Omental fat pad (tissue), 3 donors: ENCODE measurements at regions not wholly inside any gene's neighbourhood (a gene's known extent, or its start where the extent isn't known, plus 50 kb on each side); places are given as distances from the start of the nearest gene placed in this dataset.

Experiments
- ATAC-seq: fragments of 150-250 bp; one replicate; pipeline ENCODE4 v1.9.1; 2016; ENCODE audit warnings: mild to moderate bottlenecking, moderate library complexity; ENCODE audit not compliant: low FRiP score
- DNase-seq: peaks from one replicate; pipeline ENCODE4 v3.0.0-alpha.2; 2019; ENCODE audit warnings: low spot score
- TF ChIP-seq, protein P1 (sequence below), 3 donors: fragments of 450-650 bp; IDR thresholded peaks; one replicate each; pipeline ENCODE4 v1.5.1; 2016 to 2017; ENCODE audit warnings: antibody characterized with exemption in 3 of 3, mild to moderate bottlenecking in 3 of 3, moderate library complexity in 2 of 3

DNA sequence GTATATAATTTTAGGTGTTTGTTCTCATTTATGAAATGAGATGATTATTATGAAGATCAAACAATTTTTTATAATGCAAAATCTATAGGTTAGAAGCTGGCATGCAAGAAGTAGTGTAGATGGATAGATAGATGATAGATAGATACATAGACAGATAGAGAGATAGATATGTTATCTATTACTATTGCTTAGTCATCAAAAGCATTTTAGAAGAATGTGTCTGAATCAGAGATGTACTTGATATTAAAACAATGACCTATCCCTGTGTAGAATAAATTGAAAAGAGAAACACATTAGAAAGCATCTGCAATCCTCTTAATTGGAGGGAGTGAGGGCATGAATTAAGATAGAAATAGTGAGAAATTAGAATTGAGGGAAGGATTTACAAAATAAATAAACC is 436.2 kb upstream of the NXPH2 start:
- ATAC-seq (no peak), DNase-seq (no peak)
- TF ChIP-seq, protein P1, sequence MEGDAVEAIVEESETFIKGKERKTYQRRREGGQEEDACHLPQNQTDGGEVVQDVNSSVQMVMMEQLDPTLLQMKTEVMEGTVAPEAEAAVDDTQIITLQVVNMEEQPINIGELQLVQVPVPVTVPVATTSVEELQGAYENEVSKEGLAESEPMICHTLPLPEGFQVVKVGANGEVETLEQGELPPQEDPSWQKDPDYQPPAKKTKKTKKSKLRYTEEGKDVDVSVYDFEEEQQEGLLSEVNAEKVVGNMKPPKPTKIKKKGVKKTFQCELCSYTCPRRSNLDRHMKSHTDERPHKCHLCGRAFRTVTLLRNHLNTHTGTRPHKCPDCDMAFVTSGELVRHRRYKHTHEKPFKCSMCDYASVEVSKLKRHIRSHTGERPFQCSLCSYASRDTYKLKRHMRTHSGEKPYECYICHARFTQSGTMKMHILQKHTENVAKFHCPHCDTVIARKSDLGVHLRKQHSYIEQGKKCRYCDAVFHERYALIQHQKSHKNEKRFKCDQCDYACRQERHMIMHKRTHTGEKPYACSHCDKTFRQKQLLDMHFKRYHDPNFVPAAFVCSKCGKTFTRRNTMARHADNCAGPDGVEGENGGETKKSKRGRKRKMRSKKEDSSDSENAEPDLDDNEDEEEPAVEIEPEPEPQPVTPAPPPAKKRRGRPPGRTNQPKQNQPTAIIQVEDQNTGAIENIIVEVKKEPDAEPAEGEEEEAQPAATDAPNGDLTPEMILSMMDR (IDR thresholded peaks at IDR 0.05) = no peak

DNA sequence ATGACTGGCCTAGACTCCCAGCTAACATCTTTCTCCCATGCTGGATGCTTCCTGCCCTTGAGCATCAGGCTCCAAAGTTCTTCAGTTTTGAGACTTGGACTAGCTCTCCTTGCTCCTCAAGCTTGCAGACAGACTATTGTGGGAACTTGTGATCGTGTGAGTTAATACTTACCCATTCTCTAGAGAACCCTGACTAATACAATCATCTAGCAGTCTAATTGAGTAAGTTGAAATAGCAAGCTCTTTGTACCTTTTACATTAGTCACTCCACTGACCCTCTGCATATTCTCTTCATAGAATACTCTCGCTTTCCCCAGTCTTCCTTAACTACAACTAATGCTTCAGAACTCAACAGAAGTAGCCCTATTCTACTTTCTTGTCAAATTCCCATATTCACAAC is 434.6 kb upstream of the NXPH2 start:
- DNase-seq (no peak), ATAC-seq (no peak)
- TF ChIP-seq, protein P1 (IDR thresholded peaks at IDR 0.05) = no peak

DNA sequence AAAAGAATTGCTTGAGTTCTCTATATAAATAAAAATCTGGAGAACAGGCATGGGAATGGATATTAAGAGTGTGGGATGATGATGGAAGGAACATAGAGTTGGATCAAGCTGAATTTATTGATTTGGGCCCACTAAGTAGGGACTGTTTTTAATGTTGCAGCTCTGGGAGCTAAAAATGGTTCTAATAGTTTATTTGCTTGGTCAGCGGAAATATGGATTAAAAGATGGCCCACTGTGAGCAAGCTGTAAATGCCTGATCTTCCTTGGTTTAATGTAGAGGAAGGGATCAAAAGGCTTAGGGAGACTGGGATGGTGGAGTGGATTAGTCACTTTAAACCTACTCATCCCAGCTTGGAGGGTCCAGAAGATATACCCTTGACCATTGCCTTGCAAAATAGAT is 429.4 kb upstream of the NXPH2 start:
- ATAC-seq (no peak), DNase-seq (no peak)
- TF ChIP-seq, protein P1 (IDR thresholded peaks at IDR 0.05) = no peak

DNA sequence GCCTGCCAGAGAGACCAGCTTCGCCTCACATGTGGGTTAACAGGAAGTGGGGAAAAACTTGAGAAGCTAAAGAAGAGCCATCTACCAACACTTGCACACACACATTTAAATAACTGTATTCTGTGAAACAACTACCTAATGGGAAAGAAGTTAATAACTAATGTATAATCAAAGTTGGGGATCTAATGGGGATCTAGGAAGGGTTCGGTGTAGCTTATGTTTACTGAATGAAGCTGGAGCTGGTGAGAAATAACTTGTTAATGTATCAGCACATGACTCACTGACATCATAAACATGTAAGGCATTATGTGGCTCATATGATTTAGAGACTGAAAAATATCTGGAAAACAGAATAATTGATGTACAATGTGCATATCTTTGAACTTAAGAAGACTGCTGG is 421.3 kb upstream of the NXPH2 start:
- ATAC-seq (no peak), DNase-seq (no peak)
- TF ChIP-seq, protein P1 (IDR thresholded peaks at IDR 0.05) = no peak

DNA sequence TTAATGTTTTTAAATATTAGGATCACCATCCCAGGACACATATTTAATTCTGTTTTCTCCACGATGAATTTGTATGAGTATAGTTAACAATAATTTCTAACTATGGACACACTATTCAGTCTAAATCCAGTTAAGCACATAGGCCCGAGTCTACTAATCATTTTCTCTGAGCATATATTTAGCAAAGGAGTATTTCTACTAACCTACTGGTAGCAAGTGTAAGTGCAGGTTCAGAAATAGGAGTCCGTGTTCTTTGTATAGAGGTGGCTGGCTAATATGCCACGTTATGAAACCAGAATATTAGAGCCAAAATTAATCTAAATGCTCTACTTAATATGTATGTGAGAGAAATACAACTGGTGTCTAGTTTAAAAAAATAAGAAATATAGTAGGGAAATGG is 416.6 kb upstream of the NXPH2 start:
- DNase-seq (no peak), ATAC-seq (no peak)
- TF ChIP-seq, protein P1 (IDR thresholded peaks at IDR 0.05) = no peak

DNA sequence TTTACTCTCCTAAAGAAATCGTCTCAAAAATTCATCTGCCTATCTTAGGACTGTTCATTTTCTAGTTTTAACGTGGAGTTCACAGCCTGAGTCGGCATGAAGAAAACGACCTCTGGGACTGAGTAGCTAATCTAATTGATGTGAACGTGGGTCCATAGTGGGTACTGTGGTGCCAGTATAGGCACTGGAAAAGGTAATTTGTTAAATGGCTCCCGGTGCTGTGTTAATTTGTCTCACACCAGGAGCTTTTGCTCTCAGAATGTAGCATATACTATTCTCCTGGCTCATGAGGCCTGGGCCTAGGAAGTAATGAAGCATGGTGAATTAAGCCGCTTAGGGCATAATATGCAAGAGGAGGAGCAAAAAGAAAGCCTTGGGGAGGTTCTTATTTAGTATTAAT is 414.4 kb upstream of the NXPH2 start:
- DNase-seq = no peak
- TF ChIP-seq, protein P1 (IDR thresholded peaks at IDR 0.05) = no peak
- ATAC-seq = no peak

DNA sequence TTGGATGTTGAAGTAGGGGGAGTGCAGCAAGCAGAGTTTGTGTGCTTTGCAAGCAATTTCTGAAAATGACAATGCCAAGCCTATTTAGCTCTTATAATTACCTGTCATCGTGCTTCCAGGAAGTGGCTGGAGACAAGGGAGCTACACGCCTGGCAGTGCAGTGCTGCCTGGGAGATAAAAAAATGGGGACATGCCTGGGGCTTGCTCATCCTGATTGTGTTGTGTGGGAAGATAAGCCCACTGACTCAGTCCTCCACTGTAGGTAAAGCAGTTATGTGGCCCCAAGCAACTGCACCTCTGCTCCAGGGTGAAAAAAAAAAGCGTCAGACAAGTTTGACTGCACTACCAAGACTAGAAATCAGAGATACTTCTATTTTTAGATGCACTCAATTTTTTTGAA is 396.9 kb upstream of the NXPH2 start:
- TF ChIP-seq, protein P1 (IDR thresholded peaks at IDR 0.05) = no peak
- DNase-seq = no peak
- no peak for ATAC-seq
